ENCODE measurements at regions not wholly inside any gene's neighbourhood (a gene's known extent, or its start where the extent isn't known, plus 50 kb on each side); places are given as distances from the start of the nearest gene placed in this dataset.

DNA sequence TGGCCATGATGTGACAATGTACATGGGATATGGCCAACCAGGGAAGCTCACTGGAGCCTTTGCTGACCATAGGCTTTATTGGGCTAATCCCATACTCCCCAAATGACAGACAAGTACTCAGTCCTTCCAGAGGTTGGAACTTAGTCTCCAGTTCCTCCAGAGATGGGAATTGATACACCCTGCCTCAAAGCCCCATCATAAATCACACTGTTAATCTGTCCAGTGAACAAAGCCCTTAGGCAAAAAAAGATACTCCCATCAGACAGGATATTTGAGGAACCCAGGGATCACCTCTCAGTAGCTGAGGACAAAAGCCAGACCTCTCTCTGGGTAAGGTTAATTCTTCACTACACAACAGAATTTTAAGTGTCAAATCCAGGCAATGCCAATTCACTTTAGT, 247.5 kb upstream of the CDH20 start (continued):
- TF ChIP-seq, protein P1, sequence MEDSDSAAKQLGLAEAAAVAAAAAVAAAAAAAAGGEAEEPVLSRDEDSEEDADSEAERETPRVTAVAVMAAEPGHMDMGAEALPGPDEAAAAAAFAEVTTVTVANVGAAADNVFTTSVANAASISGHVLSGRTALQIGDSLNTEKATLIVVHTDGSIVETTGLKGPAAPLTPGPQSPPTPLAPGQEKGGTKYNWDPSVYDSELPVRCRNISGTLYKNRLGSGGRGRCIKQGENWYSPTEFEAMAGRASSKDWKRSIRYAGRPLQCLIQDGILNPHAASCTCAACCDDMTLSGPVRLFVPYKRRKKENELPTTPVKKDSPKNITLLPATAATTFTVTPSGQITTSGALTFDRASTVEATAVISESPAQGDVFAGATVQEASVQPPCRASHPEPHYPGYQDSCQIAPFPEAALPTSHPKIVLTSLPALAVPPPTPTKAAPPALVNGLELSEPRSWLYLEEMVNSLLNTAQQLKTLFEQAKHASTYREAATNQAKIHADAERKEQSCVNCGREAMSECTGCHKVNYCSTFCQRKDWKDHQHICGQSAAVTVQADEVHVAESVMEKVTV (CRISPR knock-in tag; IDR thresholded peaks at IDR 0.05): no peak
- TF ChIP-seq FOXK2 (conservative IDR thresholded peaks at IDR 0.05 in 1 of 2, IDR thresholded peaks at IDR 0.05 in 1 of 2; ENCODE audit: low read depth in 2 of 2) (no peak), RAD51 (IDR thresholded peaks at IDR 0.05; ENCODE audit: borderline replicate concordance, low read depth) (no peak), POLR2A (conservative IDR thresholded peaks at IDR 0.05) (no peak)
- TF ChIP-seq, protein P2, sequence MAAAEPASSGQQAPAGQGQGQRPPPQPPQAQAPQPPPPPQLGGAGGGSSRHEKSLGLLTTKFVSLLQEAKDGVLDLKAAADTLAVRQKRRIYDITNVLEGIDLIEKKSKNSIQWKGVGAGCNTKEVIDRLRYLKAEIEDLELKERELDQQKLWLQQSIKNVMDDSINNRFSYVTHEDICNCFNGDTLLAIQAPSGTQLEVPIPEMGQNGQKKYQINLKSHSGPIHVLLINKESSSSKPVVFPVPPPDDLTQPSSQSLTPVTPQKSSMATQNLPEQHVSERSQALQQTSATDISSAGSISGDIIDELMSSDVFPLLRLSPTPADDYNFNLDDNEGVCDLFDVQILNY (CRISPR knock-in tag; IDR thresholded peaks at IDR 0.05): no peak

DNA sequence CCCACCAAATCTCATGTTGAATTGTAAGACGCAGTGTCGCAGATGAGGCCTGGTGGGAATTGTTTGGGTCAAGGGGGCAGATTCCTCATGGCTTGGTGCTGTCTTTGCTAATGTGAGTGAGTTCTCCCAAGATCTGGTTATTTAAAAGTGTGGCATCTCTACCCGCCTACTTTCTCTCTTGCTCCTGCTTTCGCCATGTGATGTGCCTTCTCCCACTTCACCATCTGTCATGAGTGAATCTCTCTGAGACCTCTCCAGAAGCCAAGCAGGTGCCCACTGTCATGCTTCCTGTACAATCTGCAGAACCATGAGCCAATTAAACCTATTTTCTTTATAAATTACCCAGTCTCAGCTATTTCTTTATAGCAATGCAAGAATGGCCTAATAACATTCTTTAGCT, 246.6 kb upstream of the CDH20 start:
- WGBS (ENCODE audit: insufficient coverage, low coverage, missing lambda C conversion rate): 0% methylated on average over 4 of the region's 4 CpGs
- Histone ChIP-seq H3K27me3 (ENCODE audit: control insufficient read depth in 2 of 2, insufficient read depth in 2 of 2, low read length in 2 of 2) (no peaks in the 10 kb centered on the region), H4K20me1 (replicated peaks; ENCODE audit: control insufficient read depth, insufficient read depth, low read length) (no peaks in the 10 kb centered on the region), H3K4me2 (ENCODE audit: insufficient read depth, low read length) (no peak overlapping the region), H3K27ac (ENCODE audit: extremely low read depth, low read depth, low read length) (no peak overlapping the region), H3K4me1 (replicated peaks in 1 of 2; ENCODE audit: control insufficient read depth in 2 of 2, insufficient read depth in 2 of 2, low read length in 2 of 2) (no peaks in the 10 kb centered on the region), H2AFZ (ENCODE audit: low read depth, low read length) (no peak overlapping the region), H3K9ac (ENCODE audit: insufficient read depth in 1 of 2, low read depth in 2 of 2, low read length in 2 of 2) (no peak overlapping the region), H3K79me2 (ENCODE audit: control insufficient read depth, insufficient read depth, low read length) (no peaks in the 10 kb centered on the region), H3K36me3 (ENCODE audit: control insufficient read depth, insufficient read depth, low read length) (no peaks in the 10 kb centered on the region), H3K4me3 (no peak overlapping the region), H3K9me3 (replicated peaks; ENCODE audit: control insufficient read depth, insufficient read depth, low read depth, low read length) (no peaks in the 10 kb centered on the region), H3K9me1 (ENCODE audit: control insufficient read depth, insufficient read depth, low read length) (no peaks in the 10 kb centered on the region)
- no peak for DNase-seq (ENCODE audit: extremely low read depth in 1 of 4, low spot score in 3 of 4)
- CTCF ChIA-PET (ENCODE audit: low intra/inter-chr PET ratio): no interaction called here
- no TSS peak for BruUV-seq (replicated peaks)
- no peak for ATAC-seq
- POLR2A ChIA-PET: no interaction called here
- intact Hi-C loops (cut with micrococcal nuclease) (loop anchor here (5.0 kb wide), 1 partner anchor 416 kb away; no protein-coding TSS in a partner anchor), in situ Hi-C loops (cut with MboI) (no loop called here)
- FAIRE-seq: no peak
- no peak for TF ChIP-seq BMI1 (IDR thresholded peaks at IDR 0.05; ENCODE audit: low read length)
- no peak for TF ChIP-seq ADNP (tag; IDR thresholded peaks at IDR 0.05)
- no peak for TF ChIP-seq YY1 (IDR thresholded peaks at IDR 0.05; ENCODE audit: borderline replicate concordance in 1 of 3, control insufficient read depth in 1 of 3, extremely low read depth in 1 of 3, insufficient read depth in 3 of 3, insufficient read length in 1 of 3, insufficient replicate concordance in 2 of 3, low read depth in 1 of 3, low read length in 2 of 3)
- TF ChIP-seq SMARCE1 (IDR thresholded peaks at IDR 0.05): no peak
- TF ChIP-seq ETV1 (tag; conservative IDR thresholded peaks at IDR 0.05; ENCODE audit: low read depth): no peak
- TF ChIP-seq XRCC5 (IDR thresholded peaks at IDR 0.05; ENCODE audit: low read depth, low read length): no peak
- TF ChIP-seq, protein P3, sequence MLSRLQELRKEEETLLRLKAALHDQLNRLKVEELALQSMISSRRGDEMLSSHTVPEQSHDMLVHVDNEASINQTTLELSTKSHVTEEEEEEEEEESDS (CRISPR knock-in tag; IDR thresholded peaks at IDR 0.05): no peak
- no peak for TF ChIP-seq PURB (CRISPR knock-in tag; IDR thresholded peaks at IDR 0.05; ENCODE audit: low read depth)
- TF ChIP-seq, protein P1 (CRISPR knock-in tag; IDR thresholded peaks at IDR 0.05): no peak
- no peak for TF ChIP-seq CHD1 (IDR thresholded peaks at IDR 0.05; ENCODE audit: low read length)
